SH-SY5Y (cell line): ENCODE measurements at regions not wholly inside any gene's neighbourhood (a gene's known extent, or its start where the extent isn't known, plus 50 kb on each side); places are given as distances from the start of the nearest gene placed in this dataset.

ENCODE experiments used
- GATA2 ChIP-seq: IDR thresholded peaks from 2 replicates; pipeline ENCODE4 v1.6.1; 2011; ENCODE audit warnings: mild to moderate bottlenecking, low read depth, low read length
- GATA3 ChIP-seq: IDR thresholded peaks from 2 replicates; pipeline ENCODE4 v1.6.1; 2011; ENCODE audit warnings: low read depth, mild to moderate bottlenecking, low read length, moderate library complexity

DNA sequence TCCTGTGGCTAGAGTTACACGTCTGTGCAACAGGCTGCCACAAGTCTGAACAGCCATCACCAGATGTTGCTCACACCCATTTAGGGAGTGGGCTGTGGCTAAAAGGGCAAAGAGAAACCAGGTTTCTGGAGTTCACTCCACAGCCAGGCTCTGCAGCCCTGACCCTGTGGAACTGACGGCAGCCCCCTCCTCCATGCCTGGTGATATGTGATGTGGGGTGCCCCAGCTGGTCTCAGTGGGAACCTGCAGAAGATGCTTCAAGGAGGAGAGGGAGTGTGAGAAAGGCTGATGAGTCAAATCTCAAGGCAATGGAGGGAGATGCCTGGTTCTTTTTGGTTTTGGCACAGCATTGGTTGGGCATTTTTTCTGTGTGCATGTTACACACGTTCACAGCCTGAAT is 130.6 kb downstream of the TPRA1 start:
- TF ChIP-seq GATA3 (no peak), GATA2 (no peak)
